Stimulated activated naive CD8-positive, alpha-beta T cell treated with anti-CD3 and anti-CD28 coated beads, Interleukin-15, amount 100 ng/mL, for 72 hours (primary cell): ENCODE measurements at regions not wholly inside any gene's neighbourhood (a gene's known extent, or its start where the extent isn't known, plus 50 kb on each side); places are given as distances from the start of the nearest gene placed in this dataset.

Source experiments
- ATAC-seq: fragments of 150-1000 bp; cut with Tn5 transposase; 2 replicates; pipeline ENCODE4 v1.10.0; 2021; ENCODE audit warnings: mild to moderate bottlenecking, moderate library complexity
- DNase-seq, 2 donors: peaks; one replicate each; pipeline ENCODE4 v3.0.0; 2021 to 2022
- H3K27ac Mint-ChIP-seq, 2 donors: one replicate each; pipeline ENCODE4 v1.8.0; 2022; ENCODE audit warnings: mild to moderate bottlenecking in 2 of 2, mixed read lengths in 2 of 2, moderate library complexity in 2 of 2
- H3K27me3 Mint-ChIP-seq: one replicate; pipeline ENCODE4 v1.8.0; 2022; ENCODE audit warnings: mixed read lengths
- H3K4me1 Mint-ChIP-seq: one replicate; pipeline ENCODE4 v1.8.0; 2022; ENCODE audit warnings: mild to moderate bottlenecking, mixed read lengths
- H3K4me3 Mint-ChIP-seq, 2 donors: one replicate each; pipeline ENCODE4 v1.8.0; 2022; ENCODE audit warnings: mild to moderate bottlenecking in 2 of 2, mixed read lengths in 2 of 2, moderate library complexity in 1 of 2
- H3K9me3 Mint-ChIP-seq, 2 donors: one replicate each; pipeline ENCODE4 v1.8.0; 2022; ENCODE audit warnings: mixed read lengths in 2 of 2

- H3K4me3 Mint-ChIP-seq = no peak overlapping the region
- H3K4me1 Mint-ChIP-seq = peaks cover 9% of the 10 kb centered on the region
- no peaks in the 10 kb centered on the region for H3K27me3 Mint-ChIP-seq
- peaks cover 0 to 6% of the 10 kb centered on the region in 2 donors for H3K9me3 Mint-ChIP-seq
- no peak for ATAC-seq
- no peak for DNase-seq
- peak overlapping the region in 1 of 2 donors; percentile 19 for H3K27ac Mint-ChIP-seq
These were observed 62.2 kb upstream of the ST8SIA4 start for GRCh38 chr5:100965291-100965690.
